Chondrocyte (in vitro differentiated cells): ENCODE measurements at regions not wholly inside any gene's neighbourhood (a gene's known extent, or its start where the extent isn't known, plus 50 kb on each side); places are given as distances from the start of the nearest gene placed in this dataset.

Experiments used
- DNase-seq: peaks from one replicate; pipeline ENCODE4 v3.0.0; 2021; ENCODE audit warnings: mixed read lengths, low spot score
- H3K27ac Mint-ChIP-seq: one replicate; pipeline ENCODE4 v1.8.0; 2021; ENCODE audit warnings: mild to moderate bottlenecking, moderate library complexity, mixed read lengths; ENCODE audit not compliant: unreplicated experiment
- H3K27me3 Mint-ChIP-seq: 2 replicates; pipeline ENCODE4 v1.8.0; 2021; ENCODE audit warnings: low read depth, mixed read lengths
- H3K36me3 Mint-ChIP-seq: 2 replicates; pipeline ENCODE4 v1.8.0; 2021; ENCODE audit warnings: low read depth, mixed read lengths
- H3K4me1 Mint-ChIP-seq: 2 replicates; pipeline ENCODE4 v1.8.0; 2021; ENCODE audit warnings: low read depth, mild to moderate bottlenecking, mixed read lengths
- H3K4me3 Mint-ChIP-seq: one replicate; pipeline ENCODE4 v1.8.0; 2021; ENCODE audit warnings: mild to moderate bottlenecking, moderate library complexity, mixed read lengths; ENCODE audit not compliant: unreplicated experiment
- H3K9me3 Mint-ChIP-seq: 2 replicates; pipeline ENCODE4 v1.8.0; 2021; ENCODE audit warnings: low read depth, mixed read lengths
- CTCF ChIP-seq: fragments of 200-600 bp; sonication (generic); IDR thresholded peaks from 2 replicates; pipeline ENCODE4 v1.5.0; 2021; ENCODE audit warnings: antibody characterized with exemption, mild to moderate bottlenecking, moderate library complexity

- Mint-ChIP-seq H3K36me3 (no peaks in the 10 kb centered on the region), H3K27ac (no peak overlapping the region), H3K27me3 (peaks cover 2% of the 10 kb centered on the region), H3K4me3 (no peak overlapping the region), H3K4me1 (no peaks in the 10 kb centered on the region), H3K9me3 (peaks cover 2% of the 10 kb centered on the region)
- no peak for DNase-seq
- TF ChIP-seq CTCF, result no peak
Observed at GRCh38 chr18:39661856-39662366, 2096.3 kb upstream of the CELF4 start.

GRCh38 chr18:39660141-39660540 lies 2094.5 kb upstream of the CELF4 start:
- DNase-seq, result no peak
- Mint-ChIP-seq H3K27ac (no peak overlapping the region), H3K4me1 (no peaks in the 10 kb centered on the region), H3K27me3 (peaks cover 2% of the 10 kb centered on the region), H3K4me3 (no peak overlapping the region), H3K36me3 (no peaks in the 10 kb centered on the region), H3K9me3 (peaks cover 2% of the 10 kb centered on the region)
- no peak for TF ChIP-seq CTCF

- H3K27ac Mint-ChIP-seq, result no peak overlapping the region
- no peaks in the 10 kb centered on the region for H3K4me1 Mint-ChIP-seq
- peaks cover 4% of the 10 kb centered on the region for H3K9me3 Mint-ChIP-seq
- H3K36me3 Mint-ChIP-seq, result no peaks in the 10 kb centered on the region
- TF ChIP-seq CTCF, result no peak
- no peak overlapping the region for H3K4me3 Mint-ChIP-seq
- H3K27me3 Mint-ChIP-seq, result peaks cover 2% of the 10 kb centered on the region
- DNase-seq, result no peak
Observed at GRCh38 chr18:39655341-39655740, 2089.7 kb upstream of the CELF4 start.

- Mint-ChIP-seq H3K27ac (no peak overlapping the region), H3K4me1 (peaks cover 1% of the 10 kb centered on the region), H3K9me3 (peaks cover 4% of the 10 kb centered on the region), H3K36me3 (no peaks in the 10 kb centered on the region), H3K4me3 (no peak overlapping the region), H3K27me3 (no peaks in the 10 kb centered on the region)
- no peak for DNase-seq
- TF ChIP-seq CTCF, result no peak
Observed at GRCh38 chr18:39653221-39653620, 2087.6 kb upstream of the CELF4 start.

- no peak for DNase-seq
- H3K27ac Mint-ChIP-seq, result no peak overlapping the region
- H3K4me1 Mint-ChIP-seq, result peaks cover 5% of the 10 kb centered on the region
- peaks cover 4% of the 10 kb centered on the region for H3K9me3 Mint-ChIP-seq
- H3K4me3 Mint-ChIP-seq, result no peak overlapping the region
- no peaks in the 10 kb centered on the region for H3K27me3 Mint-ChIP-seq
- TF ChIP-seq CTCF, result no peak
- H3K36me3 Mint-ChIP-seq, result no peaks in the 10 kb centered on the region
Observed at GRCh38 chr18:39648616-39649015, 2083.0 kb upstream of the CELF4 start.
